PC-3 (cell line): ENCODE measurements at regions not wholly inside any gene's neighbourhood (a gene's known extent, or its start where the extent isn't known, plus 50 kb on each side); places are given as distances from the start of the nearest gene placed in this dataset.

Source experiments
- CTCF ChIP-seq: fragments of 300-600 bp; sonication (generic); conservative IDR thresholded peaks from 2 replicates; pipeline ENCODE4 v1.5.1; 2017; ENCODE audit warnings: antibody characterized with exemption, low read depth, mild to moderate bottlenecking, low read length
- EZH2 ChIP-seq: fragments of 300-600 bp; sonication (generic); IDR thresholded peaks from one replicate; pipeline ENCODE4 v1.6.1; 2017; ENCODE audit warnings: antibody characterized with exemption, mild to moderate bottlenecking, low read length; ENCODE audit not compliant: unreplicated experiment
- EZH2phosphoT487 ChIP-seq: fragments of 300-600 bp; sonication (generic); IDR thresholded peaks from 2 replicates; pipeline ENCODE4 v1.6.1; 2018; ENCODE audit warnings: mild to moderate bottlenecking, antibody characterized with exemption, low read length, borderline replicate concordance

- no peak for TF ChIP-seq CTCF
- TF ChIP-seq EZH2phosphoT487: no peak
- TF ChIP-seq EZH2: no peak
These were observed 2350.9 kb upstream of the WWC1 start for GRCh38 chr5:165940541-165940940.
